ENCODE measurements at regions not wholly inside any gene's neighbourhood (a gene's known extent, or its start where the extent isn't known, plus 50 kb on each side); places are given as distances from the start of the nearest gene placed in this dataset.

- TF ChIP-seq CTCF (IDR thresholded peaks at IDR 0.05; ENCODE audit: insufficient read depth, low read length, poor library complexity, severe bottlenecking) (no peak), EZH2phosphoT487 (conservative IDR thresholded peaks at IDR 0.05; ENCODE audit: low read length) (no peak)
These were observed 109.2 kb upstream of the FUT8 start for GRCh38 chr14:65303190-65303898.

All from SU-DHL-6 (cell line).